ENCODE measurements at regions not wholly inside any gene's neighbourhood (a gene's known extent, or its start where the extent isn't known, plus 50 kb on each side); places are given as distances from the start of the nearest gene placed in this dataset.

DNA sequence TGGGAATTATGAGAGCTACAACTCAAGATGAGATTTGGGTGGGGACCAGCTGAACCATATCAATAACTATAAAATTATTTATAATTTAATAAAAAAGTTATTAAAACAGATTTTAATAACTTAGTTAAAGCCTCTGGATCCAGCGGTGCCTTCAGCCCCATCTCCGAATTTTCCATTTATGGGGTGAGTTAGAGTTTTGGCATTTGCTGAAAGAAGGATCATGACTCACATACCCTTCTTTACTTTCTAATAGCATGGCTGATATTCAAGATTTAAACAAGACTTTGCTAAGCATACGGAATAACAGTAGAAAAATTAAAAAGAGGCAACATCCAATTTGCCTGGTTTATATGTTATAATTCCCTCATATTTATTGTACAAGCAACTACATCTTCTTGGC is 94.5 kb downstream of the RDH14 start:
- no peak for TF ChIP-seq POLR2A (IDR thresholded peaks at IDR 0.05)
- TF ChIP-seq, protein P1, sequence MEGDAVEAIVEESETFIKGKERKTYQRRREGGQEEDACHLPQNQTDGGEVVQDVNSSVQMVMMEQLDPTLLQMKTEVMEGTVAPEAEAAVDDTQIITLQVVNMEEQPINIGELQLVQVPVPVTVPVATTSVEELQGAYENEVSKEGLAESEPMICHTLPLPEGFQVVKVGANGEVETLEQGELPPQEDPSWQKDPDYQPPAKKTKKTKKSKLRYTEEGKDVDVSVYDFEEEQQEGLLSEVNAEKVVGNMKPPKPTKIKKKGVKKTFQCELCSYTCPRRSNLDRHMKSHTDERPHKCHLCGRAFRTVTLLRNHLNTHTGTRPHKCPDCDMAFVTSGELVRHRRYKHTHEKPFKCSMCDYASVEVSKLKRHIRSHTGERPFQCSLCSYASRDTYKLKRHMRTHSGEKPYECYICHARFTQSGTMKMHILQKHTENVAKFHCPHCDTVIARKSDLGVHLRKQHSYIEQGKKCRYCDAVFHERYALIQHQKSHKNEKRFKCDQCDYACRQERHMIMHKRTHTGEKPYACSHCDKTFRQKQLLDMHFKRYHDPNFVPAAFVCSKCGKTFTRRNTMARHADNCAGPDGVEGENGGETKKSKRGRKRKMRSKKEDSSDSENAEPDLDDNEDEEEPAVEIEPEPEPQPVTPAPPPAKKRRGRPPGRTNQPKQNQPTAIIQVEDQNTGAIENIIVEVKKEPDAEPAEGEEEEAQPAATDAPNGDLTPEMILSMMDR (IDR thresholded peaks at IDR 0.05): no peak
- no peak for TF ChIP-seq EP300 (IDR thresholded peaks at IDR 0.05)

All from ovary (tissue), 3 donors.